ENCODE measurements at regions not wholly inside any gene's neighbourhood (a gene's known extent, or its start where the extent isn't known, plus 50 kb on each side); places are given as distances from the start of the nearest gene placed in this dataset.

- CTCF ChIA-PET = no interaction called here
Measured at GRCh38 chr15:70545526-70545925, 217.8 kb downstream of the UACA start.

GRCh38 chr15:70541511-70541910 lies 221.8 kb downstream of the UACA start:
- CTCF ChIA-PET = no interaction called here
- no peak for DNase-seq (ENCODE audit: low spot score)
- POLR2A ChIA-PET (ENCODE audit: low non-redundant PET) = no interaction called here

More at GRCh38 chr15:70545526-70545925, 217.8 kb downstream of the UACA start:
- no peak for TF ChIP-seq CTCF (conservative IDR thresholded peaks at IDR 0.05; ENCODE audit: low read depth)
- POLR2A ChIA-PET (ENCODE audit: low non-redundant PET) = no interaction called here
- H3K27ac ChIP-seq = no peak overlapping the region
- no peak for DNase-seq (ENCODE audit: low spot score)

GRCh38 chr15:70539912-70540530 lies 223.3 kb downstream of the UACA start:
- POLR2A ChIA-PET (ENCODE audit: low non-redundant PET) = no interaction called here
- no peak overlapping the region for H3K27ac ChIP-seq
- CTCF ChIA-PET = interaction anchor here (0.6 kb wide), 1 partner anchor 196 kb away, joined by 3 read pairs; no protein-coding TSS in a partner anchor
- no peak for TF ChIP-seq CTCF (conservative IDR thresholded peaks at IDR 0.05; ENCODE audit: low read depth)
- no peak for DNase-seq (ENCODE audit: low spot score)

More at GRCh38 chr15:70541511-70541910, 221.8 kb downstream of the UACA start:
- no peak for TF ChIP-seq CTCF (conservative IDR thresholded peaks at IDR 0.05; ENCODE audit: low read depth)
- H3K27ac ChIP-seq = no peak overlapping the region

GRCh38 chr15:70539409-70539808 lies 223.9 kb downstream of the UACA start:
- TF ChIP-seq CTCF (conservative IDR thresholded peaks at IDR 0.05; ENCODE audit: low read depth) = no peak
- ChIA-PET POLR2A (ENCODE audit: low non-redundant PET) (no interaction called here), CTCF (no interaction called here)
- H3K27ac ChIP-seq = no peak overlapping the region
- DNase-seq (ENCODE audit: low spot score) = no peak

- ChIA-PET POLR2A (ENCODE audit: low non-redundant PET) (no interaction called here), CTCF (interaction anchor here (0.6 kb wide), 1 partner anchor 173 kb away, joined by 3 read pairs; no protein-coding TSS in a partner anchor)
- TF ChIP-seq CTCF (conservative IDR thresholded peaks at IDR 0.05; ENCODE audit: low read depth) = no peak
- H3K27ac ChIP-seq = no peak overlapping the region
- no peak for DNase-seq (ENCODE audit: low spot score)
Measured at GRCh38 chr15:70538278-70538677, 225.1 kb downstream of the UACA start.

GRCh38 chr15:70535955-70536338 lies 227.4 kb downstream of the UACA start:
- ChIA-PET POLR2A (ENCODE audit: low non-redundant PET) (no interaction called here), CTCF (no interaction called here)
- no peak overlapping the region for H3K27ac ChIP-seq
- DNase-seq (ENCODE audit: low spot score) = no peak
- no peak for TF ChIP-seq CTCF (conservative IDR thresholded peaks at IDR 0.05; ENCODE audit: low read depth)
